Stimulated activated naive B cell treated with anti-CD40 and anti-IgM and Interleukin-4, amounts not matched to agents 10 μg/mL and 1 μg/mL and 100 μg/mL, for 72 hours (primary cell): ENCODE measurements at regions not wholly inside any gene's neighbourhood (a gene's known extent, or its start where the extent isn't known, plus 50 kb on each side); places are given as distances from the start of the nearest gene placed in this dataset.

Experiments
- ATAC-seq, 2 donors: fragments of 150-1000 bp; cut with Tn5 transposase; replicated peaks; 2 replicates each; pipeline ENCODE4 v1.10.0; 2021; ENCODE audit warnings: moderate library complexity in 1 of 2
- DNase-seq: peaks from one replicate; pipeline ENCODE4 v3.0.0; 2021
- H3K27ac Mint-ChIP-seq: one replicate; pipeline ENCODE4 v1.8.0; 2022; ENCODE audit warnings: mild to moderate bottlenecking, mixed read lengths
- H3K27me3 Mint-ChIP-seq, 2 donors: one replicate each; pipeline ENCODE4 v1.8.0; 2022; ENCODE audit warnings: mixed read lengths in 2 of 2
- H3K36me3 Mint-ChIP-seq, 2 donors: one replicate each; pipeline ENCODE4 v1.8.0; 2022; ENCODE audit warnings: mixed read lengths in 2 of 2, mild to moderate bottlenecking in 1 of 2
- H3K4me1 Mint-ChIP-seq, 2 donors: one replicate each; pipeline ENCODE4 v1.8.0; 2022; ENCODE audit warnings: mixed read lengths in 2 of 2, mild to moderate bottlenecking in 1 of 2
- H3K4me3 Mint-ChIP-seq, 2 donors: one replicate each; pipeline ENCODE4 v1.8.0; 2022; ENCODE audit warnings: mild to moderate bottlenecking in 2 of 2, mixed read lengths in 2 of 2, moderate library complexity in 1 of 2
- H3K9me3 Mint-ChIP-seq, 2 donors: one replicate each; pipeline ENCODE4 v1.8.0; 2022; ENCODE audit warnings: mixed read lengths in 2 of 2, mild to moderate bottlenecking in 1 of 2

DNA sequence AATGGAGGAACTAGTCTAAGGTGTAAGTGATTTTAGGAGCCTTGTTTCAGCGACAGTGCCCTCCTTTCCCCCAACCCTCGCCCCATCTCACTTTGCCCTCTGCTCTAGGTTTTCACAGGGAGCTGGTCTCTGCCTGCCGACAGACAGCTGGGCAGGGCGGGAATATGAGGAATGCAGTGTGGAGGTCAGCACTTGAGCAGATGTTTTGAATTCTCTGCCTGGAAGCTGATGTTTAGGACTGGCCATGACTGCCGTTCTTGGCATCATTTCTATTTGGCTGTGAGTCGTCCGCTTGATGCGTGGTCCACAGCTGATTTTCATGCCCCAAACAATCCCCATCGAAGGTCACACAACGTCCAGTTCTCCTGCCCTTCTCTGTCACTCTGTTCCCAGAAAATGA is 55.1 kb upstream of the SIX3 start:
- H3K9me3 Mint-ChIP-seq, result peaks cover 0 to 10% of the 10 kb centered on the region in 2 donors
- peaks cover 0 to 2% of the 10 kb centered on the region in 2 donors for H3K36me3 Mint-ChIP-seq
- H3K4me1 Mint-ChIP-seq, result no peaks in the 10 kb centered on the region
- H3K4me3 Mint-ChIP-seq, result no peak overlapping the region
- DNase-seq, result no peak
- no peak overlapping the region for H3K27ac Mint-ChIP-seq
- peaks cover 22 to 33% of the 10 kb centered on the region in 2 donors for H3K27me3 Mint-ChIP-seq
- ATAC-seq, result no peak

- ATAC-seq (no peak), DNase-seq (no peak)
- H3K27ac Mint-ChIP-seq, result peak overlapping the region; percentile 33
- peaks cover 13 to 24% of the 10 kb centered on the region in 2 donors for H3K9me3 Mint-ChIP-seq
- H3K4me3 Mint-ChIP-seq, result no peak overlapping the region
- peaks cover 14% of the 10 kb centered on the region in 2 donors for H3K36me3 Mint-ChIP-seq
- H3K4me1 Mint-ChIP-seq, result no peaks in the 10 kb centered on the region
- peaks cover 27 to 53% of the 10 kb centered on the region in 2 donors for H3K27me3 Mint-ChIP-seq
These were observed 52.4 kb upstream of the SIX3 start for GRCh38 chr2:44889096-44889495.
